Ishikawa (cell line): ENCODE measurements at regions not wholly inside any gene's neighbourhood (a gene's known extent, or its start where the extent isn't known, plus 50 kb on each side); places are given as distances from the start of the nearest gene placed in this dataset.

Source experiments
- CEBPB ChIP-seq: IDR thresholded peaks from 2 replicates; pipeline ENCODE4 v1.6.1; 2012
- MAX ChIP-seq: IDR thresholded peaks from 2 replicates; pipeline ENCODE4 v1.6.1; 2012
- NFIC ChIP-seq: IDR thresholded peaks from 2 replicates; pipeline ENCODE4 v1.6.1; 2012
- YY1 ChIP-seq: IDR thresholded peaks from 2 replicates; pipeline ENCODE4 v1.6.1; 2012; ENCODE audit warnings: low read depth

DNA sequence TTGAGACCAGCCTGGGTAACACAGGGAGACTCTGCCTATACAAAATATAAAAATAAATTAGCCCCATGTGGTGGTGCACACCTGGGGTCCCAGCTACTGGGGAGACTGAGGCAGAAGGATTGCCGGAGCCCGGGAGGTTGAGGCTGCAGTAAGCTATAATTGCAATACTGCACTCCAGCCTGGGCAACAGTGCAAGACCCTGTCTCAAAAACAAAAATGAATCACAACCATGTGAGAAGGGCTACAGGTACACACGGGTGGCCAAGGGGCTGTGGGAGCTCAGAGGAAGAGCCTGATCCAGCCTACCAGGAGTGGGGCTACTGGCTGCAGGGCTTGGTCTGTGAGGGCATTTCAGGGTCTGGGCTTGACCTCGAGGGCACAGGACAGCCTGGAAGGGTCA, 55.2 kb upstream of the STXBP1 start:
- no peak for TF ChIP-seq MAX
- no peak for TF ChIP-seq CEBPB
- no peak for TF ChIP-seq YY1
- TF ChIP-seq NFIC = no peak
